IPS DF 6.9 (cell line): ENCODE measurements at regions not wholly inside any gene's neighbourhood (a gene's known extent, or its start where the extent isn't known, plus 50 kb on each side); places are given as distances from the start of the nearest gene placed in this dataset.

Experiments used
- DNase-seq: peaks from one replicate; pipeline ENCODE4 v3.0.0-alpha.2; 2013; ENCODE audit warnings: low read depth, low spot score
- H3K27ac ChIP-seq: one replicate; pipeline ENCODE4 v1.5.1; 2013; ENCODE audit warnings: low read length, control low read depth
- H3K27me3 ChIP-seq: 2 replicates; pipeline ENCODE4 v1.6.1; 2013; ENCODE audit warnings: mild to moderate bottlenecking, low read length; ENCODE audit not compliant: control insufficient read depth, insufficient read depth
- H3K36me3 ChIP-seq: 2 replicates; pipeline ENCODE4 v1.6.1; 2013; ENCODE audit warnings: low read length; ENCODE audit not compliant: control insufficient read depth, insufficient read depth
- H3K4me1 ChIP-seq: 2 replicates; pipeline ENCODE4 v1.6.1; 2013; ENCODE audit warnings: low read length; ENCODE audit not compliant: control insufficient read depth, insufficient read depth
- H3K4me3 ChIP-seq: 2 replicates; pipeline ENCODE4 v1.5.1; 2013; ENCODE audit warnings: mild to moderate bottlenecking, low read length
- H3K9me3 ChIP-seq: 2 replicates; pipeline ENCODE4 v1.6.1; 2013; ENCODE audit warnings: low read length, inconsistent platforms; ENCODE audit not compliant: control insufficient read depth, insufficient read depth
- WGBS: extraction: QIAGEN DNeasy Blood & Tissue Kit; methylation state at CpG from one replicate; pipeline ENCODE4 v1.1.7; 2013; ENCODE audit warnings: mixed read lengths, missing lambda C conversion rate; ENCODE audit not compliant: insufficient read length, insufficient coverage; 5-methylcytosine and 5-hydroxymethylcytosine counted together

DNA sequence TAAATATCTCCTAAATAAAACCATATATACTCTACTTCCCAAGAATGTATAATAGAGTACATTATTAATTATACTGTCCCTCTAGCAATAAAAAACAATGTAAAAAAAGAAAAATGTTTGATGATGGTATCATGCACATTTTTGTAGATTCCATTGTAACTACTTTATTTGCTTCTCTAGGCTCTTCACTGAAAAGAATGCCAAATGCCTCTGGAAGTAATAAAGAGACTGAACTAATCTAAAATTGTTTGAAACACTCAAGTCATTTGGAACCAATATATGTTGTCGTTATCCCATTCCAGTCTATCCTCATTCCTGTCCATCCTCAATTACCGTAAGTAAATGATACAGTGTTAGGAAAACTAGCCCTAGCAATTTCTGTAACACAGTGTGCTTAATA lies 233.6 kb downstream of the C12orf50 start:
- DNase-seq: no peak
- Histone ChIP-seq H3K36me3 (no peaks in the 10 kb centered on the region), H3K27me3 (no peaks in the 10 kb centered on the region), H3K9me3 (no peaks in the 10 kb centered on the region), H3K4me1 (no peaks in the 10 kb centered on the region), H3K27ac (no peak overlapping the region), H3K4me3 (no peak overlapping the region)
- WGBS: no CpG with 5 or more reads among the region's 2 CpGs

DNA sequence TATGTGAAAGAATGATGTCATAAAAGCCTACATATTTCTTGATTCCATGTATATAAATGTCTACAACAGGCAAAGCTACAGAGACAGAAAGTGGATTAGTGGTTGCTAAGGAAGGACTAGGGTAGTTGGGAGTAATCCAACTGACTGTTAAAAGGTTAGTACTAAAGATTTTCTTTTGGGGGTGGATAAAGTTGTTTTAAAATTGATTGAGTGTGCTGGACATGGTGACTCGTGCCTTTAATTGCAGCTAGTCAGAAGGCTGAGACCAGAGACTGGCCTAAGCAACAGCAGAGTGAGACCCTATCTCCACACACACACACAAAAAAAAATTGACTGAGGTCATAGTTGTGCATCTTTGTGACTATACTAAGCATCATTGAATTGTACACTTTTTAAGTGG lies 234.3 kb downstream of the C12orf50 start:
- no peaks in the 10 kb centered on the region for H3K4me1 ChIP-seq
- H3K27me3 ChIP-seq: no peaks in the 10 kb centered on the region
- no CpG with 5 or more reads among the region's 1 CpG for WGBS
- H3K27ac ChIP-seq: no peak overlapping the region
- no peaks in the 10 kb centered on the region for H3K36me3 ChIP-seq
- H3K9me3 ChIP-seq: no peaks in the 10 kb centered on the region
- no peak overlapping the region for H3K4me3 ChIP-seq
- DNase-seq: no peak

DNA sequence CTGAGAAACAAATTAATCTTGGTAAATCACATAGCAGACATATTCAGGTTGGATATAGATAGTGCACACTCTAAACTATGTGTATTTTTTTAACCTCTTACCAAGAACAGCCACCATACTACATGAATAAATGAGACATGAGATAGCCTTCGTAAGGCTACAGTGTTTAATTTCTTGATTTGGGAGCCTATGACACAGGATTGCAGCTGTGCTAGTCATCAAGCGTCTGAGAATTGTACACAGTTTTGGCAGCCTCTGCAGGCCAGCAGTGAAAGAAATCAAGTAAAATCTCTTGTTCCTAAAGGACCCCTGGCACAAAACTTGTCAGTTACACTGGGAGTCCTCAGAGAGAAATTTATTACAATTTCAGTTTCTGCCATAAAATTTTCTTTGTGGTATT lies 236.1 kb downstream of the C12orf50 start:
- no peaks in the 10 kb centered on the region for H3K27me3 ChIP-seq

DNA sequence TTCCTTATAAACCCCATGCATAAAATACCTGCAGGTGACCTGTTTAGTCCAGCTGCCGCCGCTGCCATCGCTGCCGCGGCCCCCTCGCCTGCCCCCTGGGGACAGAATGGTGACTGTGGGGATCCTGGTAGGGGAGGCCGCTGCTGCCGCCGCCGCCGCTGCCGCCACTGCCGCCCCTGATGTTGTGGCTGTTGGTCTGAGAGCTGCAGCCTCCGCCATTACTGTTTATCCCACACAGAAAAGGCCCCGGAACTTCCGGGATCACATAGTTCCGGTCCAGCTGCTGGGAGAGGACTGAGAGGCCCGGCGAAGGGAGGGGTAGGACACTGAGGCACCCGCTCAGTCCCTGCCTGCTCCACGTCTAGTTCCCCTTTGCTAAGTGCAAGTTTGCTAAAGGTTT lies 244.9 kb downstream of the C12orf50 start:
- DNase-seq: no peak
- no peak overlapping the region for H3K27ac ChIP-seq
- no peaks in the 10 kb centered on the region for H3K4me1 ChIP-seq
- H3K36me3 ChIP-seq: no peaks in the 10 kb centered on the region
- H3K27me3 ChIP-seq: no peaks in the 10 kb centered on the region
- H3K4me3 ChIP-seq: no peak overlapping the region
- WGBS: no CpG with 5 or more reads among the region's 21 CpGs
- H3K9me3 ChIP-seq: no peaks in the 10 kb centered on the region

More for the DNA sequence above, 236.1 kb downstream of the C12orf50 start:
- no CpG with 5 or more reads among the region's 2 CpGs for WGBS
- Histone ChIP-seq H3K27ac (no peak overlapping the region), H3K4me3 (no peak overlapping the region), H3K4me1 (no peaks in the 10 kb centered on the region), H3K36me3 (no peaks in the 10 kb centered on the region), H3K9me3 (no peaks in the 10 kb centered on the region)
- DNase-seq: no peak

DNA sequence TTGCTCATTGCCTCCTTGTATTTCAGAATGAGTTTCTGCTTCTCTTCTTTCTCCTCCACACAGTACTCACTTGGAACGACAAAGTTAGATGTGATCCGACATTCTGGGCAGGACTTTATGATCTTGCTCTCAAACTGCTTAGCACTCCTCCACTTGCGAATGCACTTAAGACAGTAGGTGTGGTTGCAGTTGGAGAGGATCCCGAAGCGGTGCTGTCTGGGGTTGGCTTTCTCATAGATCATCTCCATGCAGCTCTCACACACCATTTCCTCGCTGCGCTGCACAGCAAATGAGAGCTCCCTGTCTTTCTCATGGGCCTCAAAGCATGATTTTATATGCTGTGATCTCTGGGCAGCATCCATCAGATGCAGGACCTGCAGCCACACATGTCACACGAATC lies 245.7 kb downstream of the C12orf50 start:
- no peaks in the 10 kb centered on the region for H3K36me3 ChIP-seq
- H3K4me3 ChIP-seq: no peak overlapping the region
- H3K27me3 ChIP-seq: no peaks in the 10 kb centered on the region
- no peaks in the 10 kb centered on the region for H3K9me3 ChIP-seq
- no CpG with 5 or more reads among the region's 8 CpGs for WGBS
- DNase-seq: no peak
- H3K4me1 ChIP-seq: no peaks in the 10 kb centered on the region
- no peak overlapping the region for H3K27ac ChIP-seq

DNA sequence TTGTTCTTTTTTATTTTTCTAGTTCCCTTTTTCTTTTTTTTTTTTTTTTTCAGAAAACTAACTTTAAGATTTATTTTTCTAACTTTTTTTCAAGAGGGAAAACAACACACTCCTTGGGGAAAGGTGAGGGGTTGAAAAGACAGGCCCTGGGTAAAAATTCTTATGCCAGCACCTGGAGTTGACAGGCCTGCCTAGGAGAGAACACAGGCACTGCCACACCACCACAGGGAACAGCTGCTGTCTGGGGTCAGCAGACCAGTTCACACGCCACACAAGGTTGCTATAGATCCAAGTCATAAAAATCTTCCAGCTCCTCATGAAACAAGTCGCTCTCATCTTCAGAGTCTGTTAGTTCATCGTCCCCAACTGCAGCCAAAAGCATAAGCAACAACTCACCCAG lies 246.4 kb downstream of the C12orf50 start:
- Histone ChIP-seq H3K27ac (no peak overlapping the region), H3K27me3 (no peaks in the 10 kb centered on the region), H3K4me3 (no peak overlapping the region), H3K4me1 (no peaks in the 10 kb centered on the region), H3K9me3 (no peaks in the 10 kb centered on the region), H3K36me3 (no peaks in the 10 kb centered on the region)
- WGBS: no CpG with 5 or more reads among the region's 3 CpGs
- no peak for DNase-seq

DNA sequence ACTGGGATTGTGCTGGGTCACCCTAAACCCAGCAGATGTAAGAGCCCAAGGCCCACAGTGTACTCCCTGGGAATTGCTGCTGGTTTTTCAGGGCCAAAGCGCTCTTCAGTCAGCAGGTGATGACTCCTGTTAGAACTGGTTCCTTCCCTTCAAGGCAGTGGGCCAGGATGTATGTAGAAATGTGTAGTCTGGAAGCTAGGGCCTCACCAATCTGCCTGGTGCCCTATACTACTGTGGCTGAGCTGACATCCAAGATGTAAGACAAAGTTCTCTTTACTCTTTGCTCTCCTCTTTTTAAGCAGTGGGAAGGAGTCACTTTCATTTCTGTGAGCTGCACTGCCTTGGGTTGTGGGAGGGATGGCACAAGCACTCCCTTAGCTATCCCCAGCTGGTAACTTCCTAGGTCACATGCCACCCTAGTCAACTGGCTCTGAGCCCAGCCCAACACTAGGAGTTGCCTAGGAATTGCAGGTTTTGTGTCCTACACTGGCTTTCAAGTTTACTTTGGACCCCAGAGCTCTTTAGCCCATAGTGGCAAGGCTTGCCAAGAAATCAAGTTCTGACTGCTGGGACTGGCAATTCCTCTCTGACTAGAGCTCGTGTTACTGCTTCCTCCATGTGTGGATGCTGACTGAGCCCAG lies 249.2 kb downstream of the C12orf50 start:
- no peak for DNase-seq
- Histone ChIP-seq H3K4me3 (no peak overlapping the region), H3K9me3 (no peaks in the 10 kb centered on the region), H3K4me1 (no peaks in the 10 kb centered on the region), H3K27me3 (no peaks in the 10 kb centered on the region), H3K27ac (no peak overlapping the region), H3K36me3 (no peaks in the 10 kb centered on the region)
- WGBS: no CpG with 5 or more reads among the region's 2 CpGs

DNA sequence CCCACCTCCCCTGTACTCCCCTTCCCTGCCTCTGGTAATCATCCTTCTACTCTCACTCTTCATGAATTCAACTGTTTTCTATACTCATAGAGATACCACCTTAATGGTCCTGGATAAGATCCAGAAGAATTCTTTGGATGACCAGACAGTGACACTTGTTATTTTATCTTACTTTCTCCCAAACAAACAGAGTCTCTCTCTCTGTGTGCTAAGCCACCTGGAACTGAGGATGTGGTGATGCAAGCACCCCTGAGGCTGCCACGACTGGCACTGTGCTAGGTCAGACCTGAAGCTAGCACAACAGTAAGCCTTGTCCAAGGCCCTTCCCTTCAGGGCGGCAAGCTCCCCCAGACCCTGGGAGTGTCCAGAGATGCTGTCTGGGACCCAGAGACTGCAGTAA lies 250.2 kb downstream of the C12orf50 start:
- Histone ChIP-seq H3K36me3 (no peaks in the 10 kb centered on the region), H3K27me3 (no peaks in the 10 kb centered on the region), H3K4me3 (no peak overlapping the region), H3K27ac (no peak overlapping the region), H3K4me1 (no peaks in the 10 kb centered on the region), H3K9me3 (no peaks in the 10 kb centered on the region)
- no peak for DNase-seq
- no CpG with 5 or more reads among the region's 2 CpGs for WGBS

DNA sequence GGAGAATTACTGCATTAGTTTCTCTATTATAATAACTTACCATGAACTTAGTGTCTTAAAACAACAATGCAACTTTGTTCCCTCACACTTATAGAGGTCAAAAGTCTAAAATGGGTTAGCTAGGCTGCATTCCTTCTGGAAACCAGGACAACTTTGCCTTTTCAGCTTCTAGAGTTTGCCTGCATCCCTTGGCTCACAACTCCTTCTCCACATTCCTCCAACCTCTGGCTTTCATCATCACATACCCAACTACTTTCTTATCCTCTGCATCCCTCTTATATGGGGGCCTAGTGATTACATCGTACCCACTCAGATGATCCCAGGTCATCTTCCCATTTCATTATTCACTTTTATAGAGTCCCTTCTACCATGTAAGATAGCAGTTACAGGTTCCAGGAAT lies 251.1 kb downstream of the C12orf50 start:
- H3K9me3 ChIP-seq: no peaks in the 10 kb centered on the region
- no peak overlapping the region for H3K4me3 ChIP-seq
- no peaks in the 10 kb centered on the region for H3K27me3 ChIP-seq
- H3K36me3 ChIP-seq: no peaks in the 10 kb centered on the region
- no peak overlapping the region for H3K27ac ChIP-seq
- no peaks in the 10 kb centered on the region for H3K4me1 ChIP-seq
- no CpG with 5 or more reads among the region's 1 CpG for WGBS
- DNase-seq: no peak

DNA sequence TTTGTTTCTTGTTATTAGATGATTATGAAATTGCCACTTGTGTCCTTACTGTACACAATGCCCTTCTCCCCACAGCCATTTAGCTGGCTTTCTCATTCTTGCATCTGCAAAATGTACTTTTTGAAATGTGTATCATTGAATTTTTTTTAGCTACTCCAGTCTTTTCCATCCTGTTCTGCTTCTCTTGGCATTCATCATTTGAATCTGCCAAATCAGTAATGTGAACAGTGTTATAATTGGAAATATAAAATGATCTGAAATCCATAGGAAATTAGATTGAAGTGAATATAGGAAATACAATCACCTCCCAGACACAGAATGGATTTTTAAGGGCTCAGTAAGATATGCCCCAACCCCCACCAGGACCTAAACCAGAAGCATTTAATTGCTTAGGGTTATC lies 253.4 kb downstream of the C12orf50 start:
- no peaks in the 10 kb centered on the region for H3K27me3 ChIP-seq
- H3K4me1 ChIP-seq: no peaks in the 10 kb centered on the region
- H3K27ac ChIP-seq: no peak overlapping the region
- no peak for DNase-seq
- H3K4me3 ChIP-seq: no peak overlapping the region
- no peaks in the 10 kb centered on the region for H3K36me3 ChIP-seq
- no peaks in the 10 kb centered on the region for H3K9me3 ChIP-seq

DNA sequence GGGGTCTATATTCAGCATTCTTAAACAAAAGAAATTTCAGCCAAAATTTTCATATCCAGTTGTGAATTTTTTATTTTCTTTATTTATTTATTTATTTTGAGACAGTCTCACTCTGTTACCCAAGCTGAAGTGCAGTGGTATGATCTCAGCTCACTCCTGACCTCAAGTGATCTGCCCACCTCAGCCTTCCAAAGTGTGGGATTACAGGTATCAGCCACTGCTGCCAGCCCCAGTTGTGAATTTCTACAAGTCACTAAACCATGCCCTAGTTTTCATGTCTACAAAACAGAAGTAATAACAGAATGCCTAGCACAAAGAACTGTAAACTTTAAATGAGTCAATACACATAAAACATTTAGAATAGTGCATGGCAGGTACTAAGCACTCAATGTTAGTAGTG lies 254.2 kb downstream of the C12orf50 start:
- no peak overlapping the region for H3K4me3 ChIP-seq
- H3K36me3 ChIP-seq: no peaks in the 10 kb centered on the region
- no peaks in the 10 kb centered on the region for H3K27me3 ChIP-seq
- H3K4me1 ChIP-seq: no peaks in the 10 kb centered on the region
- H3K27ac ChIP-seq: no peak overlapping the region
- no peak for DNase-seq
- H3K9me3 ChIP-seq: no peaks in the 10 kb centered on the region
